LHCN-M2 (cell line): ENCODE measurements at regions not wholly inside any gene's neighbourhood (a gene's known extent, or its start where the extent isn't known, plus 50 kb on each side); places are given as distances from the start of the nearest gene placed in this dataset.
"Not testable (repeated sequence)": the region's sequence is repeated elsewhere in the genome, so short reads cannot be mapped to it uniquely, and the experiment has no call there.

Source experiments
- DNase-seq: peaks from one replicate; pipeline ENCODE4 v3.0.0-alpha.2; 2012; ENCODE audit warnings: low read depth

DNA sequence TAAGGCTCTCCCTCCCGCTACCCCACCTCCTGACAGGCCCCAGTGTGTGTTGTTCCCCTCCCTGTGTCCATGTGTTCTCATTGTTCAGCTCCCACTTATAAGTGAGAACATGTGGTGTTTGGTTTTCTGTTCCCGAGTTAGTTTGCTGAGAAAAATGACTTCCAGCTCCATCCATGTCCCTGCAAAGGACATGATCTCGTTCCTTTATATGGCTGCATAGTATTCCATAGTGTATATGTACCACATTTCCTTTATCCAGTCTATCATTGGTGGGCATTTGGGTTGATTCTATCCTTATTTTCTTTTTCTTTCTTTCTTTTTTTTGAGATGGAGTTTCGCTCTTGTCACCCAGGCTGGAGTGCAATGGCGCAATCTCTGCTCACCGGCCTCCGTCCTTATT is 57.8 kb upstream of the RASSF3 start:
- DNase-seq: not testable (repeated sequence)

DNA sequence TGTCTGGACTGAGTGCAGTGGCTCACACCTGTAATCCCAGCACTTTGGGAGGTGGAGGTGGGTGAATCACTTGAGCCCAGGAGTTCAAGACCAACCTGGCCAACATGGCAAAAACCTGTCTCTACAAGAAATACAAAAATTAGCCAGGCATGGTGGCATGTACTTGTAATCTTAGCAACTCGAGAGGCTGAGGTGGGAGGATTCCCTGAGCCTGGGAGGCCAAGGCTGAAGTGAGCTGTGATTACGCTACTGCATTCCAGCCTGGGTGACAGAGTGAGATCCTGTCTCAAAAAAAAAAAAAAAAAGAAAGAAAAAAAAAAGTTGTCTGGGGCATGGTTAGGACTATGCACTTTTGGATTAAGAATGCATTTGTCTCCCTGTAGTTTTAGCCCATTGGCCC is 56.6 kb upstream of the RASSF3 start:
- not testable (repeated sequence) for DNase-seq

DNA sequence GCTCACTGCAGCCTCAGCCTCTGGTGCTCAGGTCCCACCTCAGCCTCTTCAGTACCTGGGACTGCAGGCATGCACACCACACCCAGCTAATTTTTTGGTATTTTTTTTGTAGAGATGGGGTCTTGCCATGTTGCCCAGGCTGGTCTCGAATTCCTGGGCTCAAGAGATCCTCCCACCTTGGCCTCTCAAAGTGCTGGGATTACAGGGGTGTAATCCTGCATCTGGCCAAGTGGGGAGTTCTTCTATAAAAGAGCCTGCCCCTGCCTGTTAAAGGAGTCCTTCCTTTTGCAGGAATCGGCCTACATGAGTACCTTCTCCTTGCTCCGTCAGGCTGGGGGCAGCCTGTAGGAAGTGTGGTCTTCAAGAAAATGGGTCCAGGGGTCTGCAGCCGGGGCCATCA is 54.1 kb upstream of the RASSF3 start:
- no peak for DNase-seq

DNA sequence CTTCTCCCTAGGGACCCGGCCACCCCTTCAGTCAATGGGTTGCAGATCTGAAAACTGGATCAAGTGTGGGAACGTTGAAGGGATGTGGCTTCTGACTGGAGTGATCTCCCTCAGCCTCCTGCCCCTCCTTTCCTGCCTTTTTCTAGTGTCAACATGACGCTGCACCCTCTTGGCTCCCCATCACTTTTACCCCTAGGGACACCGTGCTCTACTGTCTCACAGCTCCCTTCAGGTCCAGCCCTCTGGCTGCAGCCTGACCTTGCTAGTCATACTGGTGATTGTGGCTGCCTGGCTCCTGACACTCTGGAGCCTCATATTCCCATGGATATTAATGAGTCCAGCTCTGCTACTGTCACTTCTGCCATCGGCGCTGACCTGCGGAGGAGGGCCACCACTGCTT is 51.5 kb upstream of the RASSF3 start:
- no peak for DNase-seq

DNA sequence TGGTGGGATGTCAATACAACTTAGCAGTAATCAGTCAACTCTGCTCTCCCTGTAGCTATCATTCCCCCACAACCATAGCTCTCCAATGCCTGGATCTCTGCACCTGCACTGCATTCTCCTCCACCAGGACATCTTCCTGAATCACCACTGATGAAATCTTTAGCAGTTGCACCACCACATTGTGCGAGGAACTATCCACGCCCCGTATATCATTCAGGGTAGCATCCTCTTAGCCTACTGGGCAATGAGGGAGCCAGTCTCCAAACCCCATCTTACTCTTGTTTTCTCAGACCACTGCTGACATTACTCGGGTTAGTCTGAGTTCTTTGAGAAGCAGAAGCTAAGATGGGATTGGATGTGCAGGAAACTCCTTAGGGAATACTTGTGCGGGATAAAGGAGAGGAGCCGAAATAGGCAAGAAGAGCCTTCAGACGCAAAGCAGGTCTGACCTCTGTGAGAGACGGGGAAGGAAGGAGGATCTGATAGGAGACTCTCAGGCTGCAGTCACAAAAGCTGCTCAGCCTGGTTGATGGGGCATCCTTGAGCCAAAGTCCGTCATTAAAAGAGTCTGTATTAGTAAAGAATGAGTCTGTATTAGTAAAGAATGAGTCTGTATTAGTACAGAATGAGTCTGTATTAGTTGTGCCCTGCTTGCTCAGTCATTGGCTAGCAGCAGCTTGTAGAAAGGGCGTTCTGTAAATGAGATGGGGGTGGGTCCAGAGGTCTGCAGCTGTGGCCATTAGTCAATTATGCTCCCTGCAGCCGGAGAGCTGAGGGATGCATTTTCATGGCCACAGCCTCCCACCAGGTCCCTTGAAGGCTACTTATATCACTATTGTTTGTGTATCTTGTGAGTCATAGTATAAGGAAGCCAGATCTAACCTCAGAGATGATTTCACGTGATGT is 49.6 kb upstream of the RASSF3 start:
- DNase-seq: peak; percentile 98
